Testis (tissue), 2 donors: ENCODE measurements at regions not wholly inside any gene's neighbourhood (a gene's known extent, or its start where the extent isn't known, plus 50 kb on each side); places are given as distances from the start of the nearest gene placed in this dataset.

ENCODE experiments used
- POLR2A ChIP-seq: fragments of 450-650 bp; IDR thresholded peaks from one replicate; pipeline ENCODE4 v1.6.1; 2017; ENCODE audit warnings: antibody characterized with exemption, mild to moderate bottlenecking, moderate library complexity
- TF ChIP-seq, protein P1 (sequence below), 3 experiments: fragments of 450-650 bp in 2 of 3; fragments of 200-600 bp in 1 of 3; sonication (generic) in 1 of 3; IDR thresholded peaks; one replicate each; pipeline ENCODE4 v1.5.1; 2016 to 2019; ENCODE audit warnings: antibody characterized with exemption in 3 of 3, mild to moderate bottlenecking in 2 of 3, moderate library complexity in 1 of 3

DNA sequence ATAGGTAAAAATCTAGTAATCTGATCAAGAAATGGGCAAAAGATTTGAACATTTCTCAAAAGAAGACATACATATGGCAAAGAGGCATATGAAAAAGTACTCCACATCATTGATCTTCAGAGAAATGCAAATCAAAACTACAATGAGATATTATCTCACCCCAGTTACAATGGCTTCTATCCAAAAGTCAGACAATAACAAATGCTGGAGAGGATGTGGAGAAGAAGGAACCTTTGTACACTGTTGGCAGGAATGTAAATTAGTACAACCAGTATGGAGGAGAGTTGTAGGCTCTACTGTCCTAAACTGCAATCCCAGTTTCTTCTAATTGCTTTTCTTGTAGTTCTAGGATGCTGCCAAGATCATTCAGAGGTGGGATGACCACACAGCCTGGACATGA is 193.5 kb upstream of the RFX3 start:
- TF ChIP-seq POLR2A: no peak
- TF ChIP-seq, protein P1, sequence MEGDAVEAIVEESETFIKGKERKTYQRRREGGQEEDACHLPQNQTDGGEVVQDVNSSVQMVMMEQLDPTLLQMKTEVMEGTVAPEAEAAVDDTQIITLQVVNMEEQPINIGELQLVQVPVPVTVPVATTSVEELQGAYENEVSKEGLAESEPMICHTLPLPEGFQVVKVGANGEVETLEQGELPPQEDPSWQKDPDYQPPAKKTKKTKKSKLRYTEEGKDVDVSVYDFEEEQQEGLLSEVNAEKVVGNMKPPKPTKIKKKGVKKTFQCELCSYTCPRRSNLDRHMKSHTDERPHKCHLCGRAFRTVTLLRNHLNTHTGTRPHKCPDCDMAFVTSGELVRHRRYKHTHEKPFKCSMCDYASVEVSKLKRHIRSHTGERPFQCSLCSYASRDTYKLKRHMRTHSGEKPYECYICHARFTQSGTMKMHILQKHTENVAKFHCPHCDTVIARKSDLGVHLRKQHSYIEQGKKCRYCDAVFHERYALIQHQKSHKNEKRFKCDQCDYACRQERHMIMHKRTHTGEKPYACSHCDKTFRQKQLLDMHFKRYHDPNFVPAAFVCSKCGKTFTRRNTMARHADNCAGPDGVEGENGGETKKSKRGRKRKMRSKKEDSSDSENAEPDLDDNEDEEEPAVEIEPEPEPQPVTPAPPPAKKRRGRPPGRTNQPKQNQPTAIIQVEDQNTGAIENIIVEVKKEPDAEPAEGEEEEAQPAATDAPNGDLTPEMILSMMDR (IDR thresholded peaks at IDR 0.05): no peak
